GM12891 (cell line): ENCODE measurements at regions not wholly inside any gene's neighbourhood (a gene's known extent, or its start where the extent isn't known, plus 50 kb on each side); places are given as distances from the start of the nearest gene placed in this dataset.

Experiments used
- PAX5 ChIP-seq: IDR thresholded peaks from 2 replicates; pipeline ENCODE4 v1.6.1; 2011; ENCODE audit warnings: low read length, moderate library complexity, mild to moderate bottlenecking; ENCODE audit not compliant: insufficient read depth, severe bottlenecking
- POLR2A ChIP-seq: IDR thresholded peaks from 2 replicates; pipeline ENCODE4 v1.6.1; 2011; ENCODE audit warnings: low read depth, low read length, control low read depth
- POLR2AphosphoS5 ChIP-seq: IDR thresholded peaks from 2 replicates; pipeline ENCODE4 v1.6.1; 2011; ENCODE audit warnings: low read depth, low read length, control low read depth
- SPI1 ChIP-seq: IDR thresholded peaks from 2 replicates; pipeline ENCODE4 v1.6.1; 2011; ENCODE audit warnings: low read depth, low read length, control low read depth
- TAF1 ChIP-seq: IDR thresholded peaks from 2 replicates; pipeline ENCODE4 v1.6.1; 2011; ENCODE audit warnings: low read depth, low read length, control low read depth

DNA sequence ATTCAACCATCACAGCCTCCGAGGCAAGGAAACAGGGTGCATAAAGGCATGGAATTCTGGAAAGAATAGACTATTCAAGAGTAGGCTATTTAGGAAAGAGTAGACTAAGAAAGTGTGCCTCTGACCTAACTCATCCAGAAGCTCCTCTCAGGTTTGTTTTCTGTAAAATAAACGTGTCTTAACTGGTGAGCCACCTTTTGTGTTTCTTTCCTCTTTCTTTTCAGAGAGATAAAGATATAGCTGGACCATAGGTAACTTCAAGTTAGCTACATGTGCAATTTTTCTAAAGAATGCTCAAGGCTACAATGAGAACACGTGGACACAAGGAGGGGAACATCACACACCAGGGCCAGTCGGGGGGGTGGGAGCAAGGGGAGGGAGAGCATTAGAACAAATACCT, 577.0 kb downstream of the TYW1 start:
- TF ChIP-seq TAF1, result no peak
- no peak for TF ChIP-seq POLR2A
- TF ChIP-seq POLR2AphosphoS5, result no peak
- no peak for TF ChIP-seq SPI1
- no peak for TF ChIP-seq PAX5
